Activated T-helper 1 cell treated with Interleukin-2 at 50 U/mL for 16 hours (primary cell): ENCODE measurements at regions not wholly inside any gene's neighbourhood (a gene's known extent, or its start where the extent isn't known, plus 50 kb on each side); places are given as distances from the start of the nearest gene placed in this dataset.

Source experiments
- DNase-seq: peaks from one replicate; pipeline ENCODE4 v3.0.0-alpha.2; 2020; ENCODE audit warnings: low read depth

- no peak for DNase-seq
Measured at GRCh38 chr3:107969994-107970819, 120.6 kb downstream of the CD47 start.

GRCh38 chr3:107969525-107969924 lies 121.3 kb downstream of the CD47 start:
- no peak for DNase-seq

GRCh38 chr3:107966276-107966675 lies 124.6 kb downstream of the CD47 start:
- DNase-seq: no peak

- DNase-seq: no peak
Measured at GRCh38 chr3:107965136-107965655, 125.6 kb downstream of the CD47 start.

- DNase-seq: no peak
Measured at GRCh38 chr3:107963581-107963980, 127.2 kb downstream of the CD47 start.

GRCh38 chr3:107962946-107963345 lies 127.9 kb downstream of the CD47 start:
- no peak for DNase-seq

- no peak for DNase-seq
Measured at GRCh38 chr3:107962037-107962436, 128.8 kb downstream of the CD47 start.

GRCh38 chr3:107959550-107960154 lies 131.2 kb downstream of the CD47 start:
- no peak for DNase-seq

GRCh38 chr3:107958146-107958545 lies 132.7 kb downstream of the CD47 start:
- no peak for DNase-seq

- DNase-seq: no peak
Measured at GRCh38 chr3:107956991-107957900, 133.6 kb downstream of the CD47 start.

- no peak for DNase-seq
Measured at GRCh38 chr3:107954845-107955244, 136.0 kb downstream of the CD47 start.

GRCh38 chr3:107953722-107954121 lies 137.1 kb downstream of the CD47 start:
- DNase-seq: no peak

- no peak for DNase-seq
Measured at GRCh38 chr3:107951126-107951525, 139.7 kb downstream of the CD47 start.

- no peak for DNase-seq
Measured at GRCh38 chr3:107950417-107950816, 140.4 kb downstream of the CD47 start.

- no peak for DNase-seq
Measured at GRCh38 chr3:107949394-107949970, 141.3 kb downstream of the CD47 start.

- DNase-seq: no peak
Measured at GRCh38 chr3:107947203-107947602, 143.6 kb downstream of the CD47 start.

GRCh38 chr3:107946700-107947099 lies 144.1 kb downstream of the CD47 start:
- no peak for DNase-seq

- no peak for DNase-seq
Measured at GRCh38 chr3:107945417-107946094, 145.3 kb downstream of the CD47 start.

GRCh38 chr3:107943786-107944523 lies 146.9 kb downstream of the CD47 start:
- no peak for DNase-seq

GRCh38 chr3:107942951-107943749 lies 147.7 kb downstream of the CD47 start:
- no peak for DNase-seq
